Vagina (tissue), 2 donors: ENCODE measurements at regions not wholly inside any gene's neighbourhood (a gene's known extent, or its start where the extent isn't known, plus 50 kb on each side); places are given as distances from the start of the nearest gene placed in this dataset.

ENCODE experiments used
- DNase-seq, 2 donors: peaks; one replicate each; pipeline ENCODE4 v3.0.0-alpha.2; 2017; ENCODE audit errors: extremely low spot score in 2 of 2
- H3K27ac ChIP-seq: fragments of 200-600 bp; sonication (generic); one replicate; pipeline ENCODE4 v1.5.1; 2019
- H3K27me3 ChIP-seq: fragments of 200-600 bp; sonication (generic); one replicate; pipeline ENCODE4 v1.5.1; 2019
- H3K36me3 ChIP-seq, 2 donors: fragments of 200-600 bp; sonication (generic); one replicate each; pipeline ENCODE4 v1.5.1; 2017 to 2019
- H3K4me1 ChIP-seq: fragments of 200-600 bp; sonication (generic); one replicate; pipeline ENCODE4 v1.5.1; 2019
- H3K4me3 ChIP-seq, 2 donors: fragments of 200-600 bp; sonication (generic); 1 replicate in 1 of 2; 2 replicates in 1 of 2; pipeline ENCODE4 v1.5.1; 2016 to 2019
- H3K9me3 ChIP-seq: fragments of 200-600 bp; sonication (generic); one replicate; pipeline ENCODE4 v1.5.1; 2019
- POLR2A ChIP-seq, 2 donors: fragments of 450-650 bp; IDR thresholded peaks; one replicate each; pipeline ENCODE4 v1.6.1; 2017; ENCODE audit warnings: antibody characterized with exemption in 2 of 2, mild to moderate bottlenecking in 2 of 2, moderate library complexity in 2 of 2
- POLR2AphosphoS5 ChIP-seq, 2 donors: sonication (generic); formaldehyde crosslinking; IDR thresholded peaks; one replicate each; pipeline ENCODE4 v1.9.0; 2017; ENCODE audit warnings: antibody characterized with exemption in 2 of 2, mild to moderate bottlenecking in 2 of 2, low read depth in 1 of 2; ENCODE audit not compliant: insufficient read depth in 1 of 2
- intact Hi-C: fragments of 100-400 bp; cut with DNase I; formaldehyde crosslinking; loops from one replicate; pipeline ENCODE4 v1.15.1; 2023
- TF ChIP-seq, protein P1 (sequence below), 3 experiments: fragments of 450-650 bp in 2 of 3; fragments of 200-600 bp in 1 of 3; sonication (generic) in 1 of 3; IDR thresholded peaks; one replicate each; pipeline ENCODE4 v1.5.1; 2017 to 2019; ENCODE audit warnings: antibody characterized with exemption in 3 of 3, mild to moderate bottlenecking in 2 of 3, moderate library complexity in 2 of 3

DNA sequence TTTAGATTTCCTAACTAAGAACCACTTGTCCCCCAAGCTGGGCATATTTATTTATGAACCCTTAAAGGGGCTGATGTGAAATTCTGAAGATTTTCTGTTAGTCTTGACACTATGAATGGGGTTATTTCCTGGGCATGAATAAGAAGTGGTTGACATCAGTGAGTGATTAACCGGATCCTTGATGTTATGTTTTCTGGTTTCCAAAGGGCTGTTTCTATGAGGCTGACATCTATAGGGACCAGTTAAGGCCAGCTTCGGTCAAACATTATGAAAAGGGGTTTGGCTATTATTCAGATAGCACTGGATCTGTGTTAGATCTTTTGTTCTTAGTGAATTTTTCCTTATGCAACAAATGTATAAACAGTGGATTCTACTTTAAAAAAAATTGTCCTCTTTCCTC is 443.7 kb upstream of the SPRED2 start:
- Histone ChIP-seq H3K4me3 (no peak overlapping the region), H3K4me1 (peaks cover 17% of the 10 kb centered on the region), H3K9me3 (no peaks in the 10 kb centered on the region), H3K36me3 (no peaks in the 10 kb centered on the region), H3K27ac (no peak overlapping the region), H3K27me3 (no peaks in the 10 kb centered on the region)
- TF ChIP-seq, protein P1, sequence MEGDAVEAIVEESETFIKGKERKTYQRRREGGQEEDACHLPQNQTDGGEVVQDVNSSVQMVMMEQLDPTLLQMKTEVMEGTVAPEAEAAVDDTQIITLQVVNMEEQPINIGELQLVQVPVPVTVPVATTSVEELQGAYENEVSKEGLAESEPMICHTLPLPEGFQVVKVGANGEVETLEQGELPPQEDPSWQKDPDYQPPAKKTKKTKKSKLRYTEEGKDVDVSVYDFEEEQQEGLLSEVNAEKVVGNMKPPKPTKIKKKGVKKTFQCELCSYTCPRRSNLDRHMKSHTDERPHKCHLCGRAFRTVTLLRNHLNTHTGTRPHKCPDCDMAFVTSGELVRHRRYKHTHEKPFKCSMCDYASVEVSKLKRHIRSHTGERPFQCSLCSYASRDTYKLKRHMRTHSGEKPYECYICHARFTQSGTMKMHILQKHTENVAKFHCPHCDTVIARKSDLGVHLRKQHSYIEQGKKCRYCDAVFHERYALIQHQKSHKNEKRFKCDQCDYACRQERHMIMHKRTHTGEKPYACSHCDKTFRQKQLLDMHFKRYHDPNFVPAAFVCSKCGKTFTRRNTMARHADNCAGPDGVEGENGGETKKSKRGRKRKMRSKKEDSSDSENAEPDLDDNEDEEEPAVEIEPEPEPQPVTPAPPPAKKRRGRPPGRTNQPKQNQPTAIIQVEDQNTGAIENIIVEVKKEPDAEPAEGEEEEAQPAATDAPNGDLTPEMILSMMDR (IDR thresholded peaks at IDR 0.05): no peak
- no peak for TF ChIP-seq POLR2AphosphoS5 (IDR thresholded peaks at IDR 0.05; ENCODE audit: insufficient read depth in 1 of 2, low read depth in 1 of 2)
- TF ChIP-seq POLR2A (IDR thresholded peaks at IDR 0.05): no peak
- no peak for DNase-seq
- intact Hi-C loops: no loop called here

DNA sequence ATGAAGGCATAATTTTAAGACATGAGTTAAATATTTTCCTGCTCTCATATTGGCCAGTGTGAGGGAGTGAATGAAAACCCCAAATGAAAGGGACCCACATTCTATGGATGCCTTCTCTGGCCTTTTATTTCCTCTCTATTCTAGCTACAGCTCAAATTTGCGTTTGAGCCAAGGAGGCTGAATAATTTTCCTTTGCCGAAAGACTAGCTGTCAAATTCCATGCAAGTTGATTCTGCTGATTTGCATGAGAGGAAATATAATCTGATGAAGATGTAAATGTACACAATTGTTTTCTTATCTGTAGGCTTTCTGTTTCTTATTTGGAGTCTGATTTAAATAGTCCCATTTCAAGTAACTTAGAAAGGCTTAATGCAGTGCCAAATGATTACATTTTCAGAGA is 438.4 kb upstream of the SPRED2 start:
- no peaks in the 10 kb centered on the region for H3K9me3 ChIP-seq
- H3K4me1 ChIP-seq: no peaks in the 10 kb centered on the region
- intact Hi-C loops: no loop called here
- TF ChIP-seq POLR2AphosphoS5 (IDR thresholded peaks at IDR 0.05; ENCODE audit: insufficient read depth in 1 of 2, low read depth in 1 of 2): no peak
- TF ChIP-seq, protein P1 (IDR thresholded peaks at IDR 0.05): no peak
- TF ChIP-seq POLR2A (IDR thresholded peaks at IDR 0.05): no peak
- H3K27ac ChIP-seq: no peak overlapping the region
- DNase-seq: no peak
- no peaks in the 10 kb centered on the region for H3K27me3 ChIP-seq
- no peaks in the 10 kb centered on the region for H3K36me3 ChIP-seq
- H3K4me3 ChIP-seq: no peak overlapping the region

- Histone ChIP-seq H3K4me3 (no peak overlapping the region), H3K4me1 (no peaks in the 10 kb centered on the region), H3K9me3 (no peaks in the 10 kb centered on the region), H3K27me3 (no peaks in the 10 kb centered on the region), H3K27ac (no peak overlapping the region), H3K36me3 (no peaks in the 10 kb centered on the region)
- TF ChIP-seq, protein P1 (IDR thresholded peaks at IDR 0.05): no peak
- TF ChIP-seq POLR2AphosphoS5 (IDR thresholded peaks at IDR 0.05; ENCODE audit: insufficient read depth in 1 of 2, low read depth in 1 of 2) (no peak), POLR2A (IDR thresholded peaks at IDR 0.05) (no peak)
- intact Hi-C loops: no loop called here
- DNase-seq: no peak
Measured at GRCh38 chr2:65869296-65869695, 436.9 kb upstream of the SPRED2 start.

GRCh38 chr2:65868177-65868576 is 435.8 kb upstream of the SPRED2 start:
- Histone ChIP-seq H3K36me3 (no peaks in the 10 kb centered on the region), H3K9me3 (no peaks in the 10 kb centered on the region), H3K27me3 (no peaks in the 10 kb centered on the region), H3K27ac (no peak overlapping the region), H3K4me1 (no peaks in the 10 kb centered on the region), H3K4me3 (no peak overlapping the region)
- intact Hi-C loops: no loop called here
- no peak for DNase-seq
- TF ChIP-seq, protein P1 (IDR thresholded peaks at IDR 0.05): no peak
- TF ChIP-seq POLR2AphosphoS5 (IDR thresholded peaks at IDR 0.05; ENCODE audit: insufficient read depth in 1 of 2, low read depth in 1 of 2): no peak
- TF ChIP-seq POLR2A (IDR thresholded peaks at IDR 0.05): no peak

DNA sequence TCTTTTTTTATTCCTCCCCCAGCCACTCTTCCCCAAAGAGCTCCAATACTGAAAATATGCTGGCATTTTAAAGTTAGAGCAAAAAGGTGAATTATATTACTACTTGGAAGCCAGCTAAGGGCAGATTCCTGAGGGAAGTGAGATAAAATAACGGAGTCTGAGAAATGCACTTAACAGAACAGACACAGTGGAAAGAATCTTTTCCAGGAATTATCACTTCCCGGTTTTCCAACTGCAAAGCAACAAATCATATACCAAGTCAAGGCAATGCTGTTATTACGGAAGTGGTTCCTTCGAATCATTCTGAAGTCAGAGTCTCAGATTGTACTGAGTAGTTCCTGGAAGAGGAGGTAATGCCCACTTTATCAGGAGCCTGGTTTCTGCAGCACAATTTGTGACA is 435.0 kb upstream of the SPRED2 start:
- no peak overlapping the region for H3K4me3 ChIP-seq
- H3K27ac ChIP-seq: no peak overlapping the region
- no peaks in the 10 kb centered on the region for H3K27me3 ChIP-seq
- TF ChIP-seq POLR2A (IDR thresholded peaks at IDR 0.05): no peak
- no peak for TF ChIP-seq POLR2AphosphoS5 (IDR thresholded peaks at IDR 0.05; ENCODE audit: insufficient read depth in 1 of 2, low read depth in 1 of 2)
- TF ChIP-seq, protein P1 (IDR thresholded peaks at IDR 0.05): no peak
- H3K4me1 ChIP-seq: no peaks in the 10 kb centered on the region
- no peaks in the 10 kb centered on the region for H3K36me3 ChIP-seq
- intact Hi-C loops: no loop called here
- no peaks in the 10 kb centered on the region for H3K9me3 ChIP-seq
- DNase-seq: no peak
